Gastroesophageal sphincter (tissue), 3 donors: ENCODE measurements at regions not wholly inside any gene's neighbourhood (a gene's known extent, or its start where the extent isn't known, plus 50 kb on each side); places are given as distances from the start of the nearest gene placed in this dataset.
"Not testable (repeated sequence)": the region's sequence is repeated elsewhere in the genome, so short reads cannot be mapped to it uniquely, and the experiment has no call there.

Source experiments
- EP300 ChIP-seq: sonication (generic); formaldehyde crosslinking; IDR thresholded peaks from one replicate; pipeline ENCODE4 v1.6.1; 2017; ENCODE audit warnings: antibody characterized with exemption, mild to moderate bottlenecking
- POLR2A ChIP-seq, 2 donors: fragments of 450-650 bp; IDR thresholded peaks; one replicate each; pipeline ENCODE4 v1.6.1; 2017; ENCODE audit warnings: antibody characterized with exemption in 2 of 2, mild to moderate bottlenecking in 2 of 2, moderate library complexity in 1 of 2
- TF ChIP-seq, protein P1 (sequence below), 4 experiments: fragments of 200-600 bp in 2 of 4; fragments of 450-650 bp in 2 of 4; sonication (generic) in 1 of 4; IDR thresholded peaks; one replicate each; pipeline ENCODE4 v1.5.1; 2017 to 2019; ENCODE audit warnings: antibody characterized with exemption in 4 of 4, mild to moderate bottlenecking in 2 of 4, moderate library complexity in 2 of 4

GRCh38 chr12:131475012-131475411 lies 235.9 kb upstream of the SFSWAP start:
- TF ChIP-seq, protein P1, sequence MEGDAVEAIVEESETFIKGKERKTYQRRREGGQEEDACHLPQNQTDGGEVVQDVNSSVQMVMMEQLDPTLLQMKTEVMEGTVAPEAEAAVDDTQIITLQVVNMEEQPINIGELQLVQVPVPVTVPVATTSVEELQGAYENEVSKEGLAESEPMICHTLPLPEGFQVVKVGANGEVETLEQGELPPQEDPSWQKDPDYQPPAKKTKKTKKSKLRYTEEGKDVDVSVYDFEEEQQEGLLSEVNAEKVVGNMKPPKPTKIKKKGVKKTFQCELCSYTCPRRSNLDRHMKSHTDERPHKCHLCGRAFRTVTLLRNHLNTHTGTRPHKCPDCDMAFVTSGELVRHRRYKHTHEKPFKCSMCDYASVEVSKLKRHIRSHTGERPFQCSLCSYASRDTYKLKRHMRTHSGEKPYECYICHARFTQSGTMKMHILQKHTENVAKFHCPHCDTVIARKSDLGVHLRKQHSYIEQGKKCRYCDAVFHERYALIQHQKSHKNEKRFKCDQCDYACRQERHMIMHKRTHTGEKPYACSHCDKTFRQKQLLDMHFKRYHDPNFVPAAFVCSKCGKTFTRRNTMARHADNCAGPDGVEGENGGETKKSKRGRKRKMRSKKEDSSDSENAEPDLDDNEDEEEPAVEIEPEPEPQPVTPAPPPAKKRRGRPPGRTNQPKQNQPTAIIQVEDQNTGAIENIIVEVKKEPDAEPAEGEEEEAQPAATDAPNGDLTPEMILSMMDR (IDR thresholded peaks at IDR 0.05) = not testable (repeated sequence)
- TF ChIP-seq EP300; POLR2A (IDR thresholded peaks at IDR 0.05): not testable (repeated sequence)
